Neural progenitor cell (in vitro differentiated cells): ENCODE measurements at regions not wholly inside any gene's neighbourhood (a gene's known extent, or its start where the extent isn't known, plus 50 kb on each side); places are given as distances from the start of the nearest gene placed in this dataset.

Source experiments
- EZH2 ChIP-seq: fragments of 200-600 bp; sonication (generic); IDR thresholded peaks from 2 replicates; pipeline ENCODE4 v1.6.1; 2017; ENCODE audit warnings: antibody characterized with exemption, mild to moderate bottlenecking, moderate library complexity
- TF ChIP-seq, protein P1 (sequence below): fragments of 200-600 bp; sonication (generic); IDR thresholded peaks from 2 replicates; pipeline ENCODE4 v1.5.1; 2017; ENCODE audit warnings: antibody characterized with exemption, mild to moderate bottlenecking

GRCh38 chr1:232863544-232864275 lies 58.5 kb downstream of the MAP10 start:
- TF ChIP-seq, protein P1, sequence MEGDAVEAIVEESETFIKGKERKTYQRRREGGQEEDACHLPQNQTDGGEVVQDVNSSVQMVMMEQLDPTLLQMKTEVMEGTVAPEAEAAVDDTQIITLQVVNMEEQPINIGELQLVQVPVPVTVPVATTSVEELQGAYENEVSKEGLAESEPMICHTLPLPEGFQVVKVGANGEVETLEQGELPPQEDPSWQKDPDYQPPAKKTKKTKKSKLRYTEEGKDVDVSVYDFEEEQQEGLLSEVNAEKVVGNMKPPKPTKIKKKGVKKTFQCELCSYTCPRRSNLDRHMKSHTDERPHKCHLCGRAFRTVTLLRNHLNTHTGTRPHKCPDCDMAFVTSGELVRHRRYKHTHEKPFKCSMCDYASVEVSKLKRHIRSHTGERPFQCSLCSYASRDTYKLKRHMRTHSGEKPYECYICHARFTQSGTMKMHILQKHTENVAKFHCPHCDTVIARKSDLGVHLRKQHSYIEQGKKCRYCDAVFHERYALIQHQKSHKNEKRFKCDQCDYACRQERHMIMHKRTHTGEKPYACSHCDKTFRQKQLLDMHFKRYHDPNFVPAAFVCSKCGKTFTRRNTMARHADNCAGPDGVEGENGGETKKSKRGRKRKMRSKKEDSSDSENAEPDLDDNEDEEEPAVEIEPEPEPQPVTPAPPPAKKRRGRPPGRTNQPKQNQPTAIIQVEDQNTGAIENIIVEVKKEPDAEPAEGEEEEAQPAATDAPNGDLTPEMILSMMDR, result no peak
- TF ChIP-seq EZH2, result no peak
